ENCODE measurements at regions not wholly inside any gene's neighbourhood (a gene's known extent, or its start where the extent isn't known, plus 50 kb on each side); places are given as distances from the start of the nearest gene placed in this dataset.

GRCh38 chr10:130869179-130869841, 442.2 kb downstream of the TCERG1L start:
- no peak for DNase-seq (ENCODE audit: low read depth)

GRCh38 chr10:130871406-130871805, 440.1 kb downstream of the TCERG1L start:
- DNase-seq (ENCODE audit: low read depth) = no peak

GRCh38 chr10:130873636-130874035, 437.9 kb downstream of the TCERG1L start:
- no peak for DNase-seq (ENCODE audit: low read depth)

- DNase-seq (ENCODE audit: low read depth) = no peak
Observed at GRCh38 chr10:130875116-130875515, 436.4 kb downstream of the TCERG1L start.

GRCh38 chr10:130875897-130876472, 435.5 kb downstream of the TCERG1L start:
- no peak for DNase-seq (ENCODE audit: low read depth)

- no peak for DNase-seq (ENCODE audit: low read depth)
Observed at GRCh38 chr10:130877126-130877525, 434.4 kb downstream of the TCERG1L start.

- no peak for DNase-seq (ENCODE audit: low read depth)
Observed at GRCh38 chr10:130878131-130878530, 433.4 kb downstream of the TCERG1L start.

- no peak for DNase-seq (ENCODE audit: low read depth)
Observed at GRCh38 chr10:130882906-130883305, 428.6 kb downstream of the TCERG1L start.

- DNase-seq (ENCODE audit: low read depth) = no peak
Observed at GRCh38 chr10:130884456-130884855, 427.1 kb downstream of the TCERG1L start.

GRCh38 chr10:130885021-130885655, 426.4 kb downstream of the TCERG1L start:
- DNase-seq (ENCODE audit: low read depth) = no peak

- DNase-seq (ENCODE audit: low read depth) = no peak
Observed at GRCh38 chr10:130887170-130887569, 424.4 kb downstream of the TCERG1L start.

- no peak for DNase-seq (ENCODE audit: low read depth)
Observed at GRCh38 chr10:130888493-130888892, 423.0 kb downstream of the TCERG1L start.

GRCh38 chr10:130889240-130889639, 422.3 kb downstream of the TCERG1L start:
- DNase-seq (ENCODE audit: low read depth) = no peak

GRCh38 chr10:130889780-130890179, 421.7 kb downstream of the TCERG1L start:
- DNase-seq (ENCODE audit: low read depth) = no peak

GRCh38 chr10:130891066-130891465, 420.5 kb downstream of the TCERG1L start:
- DNase-seq (ENCODE audit: low read depth) = no peak

- DNase-seq (ENCODE audit: low read depth) = no peak
Observed at GRCh38 chr10:130894471-130894870, 417.1 kb downstream of the TCERG1L start.

GRCh38 chr10:130895161-130895560, 416.4 kb downstream of the TCERG1L start:
- no peak for DNase-seq (ENCODE audit: low read depth)

GRCh38 chr10:130897815-130898214, 413.7 kb downstream of the TCERG1L start:
- no peak for DNase-seq (ENCODE audit: low read depth)

GRCh38 chr10:130898381-130898780, 413.1 kb downstream of the TCERG1L start:
- DNase-seq (ENCODE audit: low read depth) = no peak

GRCh38 chr10:130899856-130900255, 411.7 kb downstream of the TCERG1L start:
- DNase-seq (ENCODE audit: low read depth) = no peak

- no peak for DNase-seq (ENCODE audit: low read depth)
Observed at GRCh38 chr10:130900441-130901160, 410.9 kb downstream of the TCERG1L start.

- DNase-seq (ENCODE audit: low read depth) = no peak
Observed at GRCh38 chr10:130901311-130902165, 410.0 kb downstream of the TCERG1L start.
